B cell (primary cell): ENCODE measurements at regions not wholly inside any gene's neighbourhood (a gene's known extent, or its start where the extent isn't known, plus 50 kb on each side); places are given as distances from the start of the nearest gene placed in this dataset.

Experiments
- ATAC-seq: fragments of 200-7000 bp; cut with Tn5 transposase; one replicate; pipeline ENCODE4 v1.10.0; 2021; ENCODE audit warnings: low read depth, mild to moderate bottlenecking, moderate number of reproducible peaks, moderate library complexity
- CTCF ChIA-PET: fragments of 350-600 bp; sonication (Branson Sonifier 250); formaldehyde crosslinking; loops from one replicate; lab custom pipeline; 2021; ENCODE audit warnings: antibody characterized with exemption, inconsistent platforms; lab: Charles Lee
- POLR2A ChIA-PET: fragments of 350-600 bp; sonication (Branson Sonifier 250); formaldehyde crosslinking; loops from one replicate; lab custom pipeline; 2021; ENCODE audit warnings: antibody characterized with exemption; lab: Charles Lee
- DNase-seq: peaks from one replicate; pipeline ENCODE4 v3.0.0; 2013
- H2AFZ ChIP-seq: 2 replicates; pipeline ENCODE4 v1.6.1; 2012; ENCODE audit warnings: mild to moderate bottlenecking, low read depth, low read length; ENCODE audit not compliant: insufficient read depth, poor library complexity, severe bottlenecking
- H3K27ac ChIP-seq, 2 donors: 1 replicate in 1 of 2; 2 replicates in 1 of 2; pipeline ENCODE4 v1.5.1; 2012 to 2013; ENCODE audit warnings: low read length in 2 of 2, mild to moderate bottlenecking in 2 of 2, moderate library complexity in 1 of 2
- H3K27me3 ChIP-seq, 4 experiments: fragments of 200-600 bp in 1 of 4; sonication (generic) in 1 of 4; replicated peaks in 1 of 4; 1 replicate in 2 of 4; 2 replicates in 2 of 4; pipeline versions ENCODE4 v1.6.1 to v1.7.0; 2013 to 2016; ENCODE audit warnings: low read length in 3 of 4, mild to moderate bottlenecking in 2 of 4, mixed read lengths in 1 of 4, moderate library complexity in 1 of 4; ENCODE audit not compliant: insufficient read depth in 4 of 4, control insufficient read depth in 3 of 4; ENCODE audit errors: control extremely low read depth in 1 of 4
- H3K36me3 ChIP-seq, 2 experiments: replicated peaks in 1 of 2; 1 replicate in 1 of 2; 2 replicates in 1 of 2; pipeline versions ENCODE4 v1.6.1 to v1.7.1; 2013; ENCODE audit warnings: low read length in 1 of 2; ENCODE audit not compliant: insufficient read depth in 2 of 2, control insufficient read depth in 1 of 2; ENCODE audit errors: control extremely low read depth in 1 of 2, extremely low read depth in 1 of 2
- H3K4me1 ChIP-seq, 2 donors: fragments of 200-600 bp in 1 of 2; sonication (generic) in 1 of 2; 1 replicate in 1 of 2; 2 replicates in 1 of 2; pipeline versions ENCODE4 v1.5.1 to v1.6.1; 2013 to 2017; ENCODE audit warnings: low read length in 2 of 2; ENCODE audit not compliant: control insufficient read depth in 2 of 2, insufficient read depth in 2 of 2
- H3K4me2 ChIP-seq: replicated peaks from 2 replicates; pipeline ENCODE3; 2012; ENCODE audit warnings: mild to moderate bottlenecking, low read depth, low read length; ENCODE audit not compliant: poor library complexity, severe bottlenecking
- H3K4me3 ChIP-seq, 5 experiments: fragments of 200-600 bp in 1 of 5; sonication (generic) in 1 of 5; 1 replicate in 3 of 5; 2 replicates in 2 of 5; pipeline versions ENCODE4 v1.5.1 to v1.7.0; 2011 to 2016; ENCODE audit warnings: low read length in 4 of 5, mild to moderate bottlenecking in 4 of 5, low read depth in 2 of 5, control low read depth in 1 of 5, moderate library complexity in 1 of 5; ENCODE audit not compliant: insufficient read depth in 1 of 5; ENCODE audit errors: control extremely low read depth in 1 of 5, extremely low read depth in 1 of 5
- H3K79me2 ChIP-seq: fragments of 200-600 bp; sonication (generic); one replicate; pipeline ENCODE4 v1.6.0; 2016; ENCODE audit warnings: low read length; ENCODE audit not compliant: control insufficient read depth, insufficient read depth
- H3K9ac ChIP-seq: fragments of 200-600 bp; sonication (generic); 2 replicates; pipeline ENCODE4 v1.6.1; 2017; ENCODE audit warnings: mild to moderate bottlenecking, low read length, moderate library complexity
- H3K9me3 ChIP-seq, 3 donors: one replicate each; pipeline versions ENCODE4 v1.6.1 to v1.7.1; 2013; ENCODE audit warnings: low read length in 2 of 3; ENCODE audit not compliant: control insufficient read depth in 2 of 3, insufficient read depth in 1 of 3; ENCODE audit errors: control extremely low read depth in 1 of 3
- H4K20me1 ChIP-seq: 2 replicates; pipeline ENCODE4 v1.6.0; 2012; ENCODE audit warnings: mild to moderate bottlenecking, low read length; ENCODE audit not compliant: insufficient read depth, control insufficient read depth, poor library complexity, severe bottlenecking
- H3K27ac Mint-ChIP-seq: one replicate; pipeline ENCODE4 v1.8.0; 2021; ENCODE audit warnings: mixed read lengths
- H3K27me3 Mint-ChIP-seq: one replicate; pipeline ENCODE4 v1.8.0; 2021; ENCODE audit warnings: mixed read lengths
- H3K4me1 Mint-ChIP-seq: one replicate; pipeline ENCODE4 v1.8.0; 2021; ENCODE audit warnings: mixed read lengths
- H3K4me3 Mint-ChIP-seq: one replicate; pipeline ENCODE4 v1.8.0; 2021; ENCODE audit warnings: mixed read lengths
- H3K9me3 Mint-ChIP-seq: one replicate; pipeline ENCODE4 v1.8.0; 2022; ENCODE audit warnings: mixed read lengths; ENCODE audit not compliant: insufficient read depth
- EZH2 ChIP-seq: IDR thresholded peaks from 2 replicates; pipeline ENCODE4 v1.6.1; 2012; ENCODE audit warnings: borderline replicate concordance, low read depth, mild to moderate bottlenecking, moderate library complexity, low read length; ENCODE audit not compliant: insufficient read depth, poor library complexity, severe bottlenecking
- WGBS: methylation state at CpG from one replicate; pipeline ENCODE4 v1.1.5; 2013; ENCODE audit warnings: missing lambda C conversion rate; ENCODE audit not compliant: insufficient coverage; 5-methylcytosine and 5-hydroxymethylcytosine counted together
- intact Hi-C: fragments of 100-400 bp; cut with micrococcal nuclease; formaldehyde crosslinking; loops from one replicate; pipeline ENCODE4 v1.10.0; 2022
- TF ChIP-seq, protein P1 (sequence below): fragments of 200-600 bp; IDR thresholded peaks from one replicate; pipeline ENCODE4 v1.8.0; 2022; ENCODE audit warnings: antibody characterized with exemption, mild to moderate bottlenecking

DNA sequence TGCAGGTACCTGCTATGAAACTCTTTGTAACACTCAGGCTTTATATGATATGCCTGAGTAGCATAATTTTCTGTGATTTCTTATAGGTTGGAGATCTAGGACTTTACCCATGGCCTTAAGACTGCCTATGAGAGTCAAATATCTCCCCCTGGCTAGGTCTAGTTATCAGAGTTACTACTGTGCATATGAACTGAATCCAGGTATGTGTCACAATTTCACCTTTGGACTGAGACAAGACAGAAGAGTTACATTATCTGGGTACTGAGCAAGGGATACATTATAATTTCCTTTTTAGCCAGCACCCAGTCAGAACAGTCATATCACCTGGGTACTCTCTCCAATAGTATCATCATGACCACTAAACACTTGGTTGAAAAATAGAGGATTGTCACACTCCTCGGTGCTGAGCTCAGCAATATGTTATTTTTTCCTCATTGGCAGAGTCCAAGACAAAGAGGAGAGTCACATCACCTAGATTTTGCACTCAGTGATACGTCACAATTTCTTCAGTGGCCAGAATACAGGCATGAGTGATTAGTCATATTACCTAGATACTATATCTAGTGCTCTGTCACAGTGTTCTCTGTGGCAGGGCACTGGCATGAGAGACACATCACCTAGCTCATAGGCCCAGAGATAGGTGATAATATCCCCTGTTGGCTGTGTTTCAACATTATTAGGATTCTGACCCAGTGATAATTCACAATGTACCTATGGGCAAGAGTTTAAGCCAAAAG lies 1027.6 kb upstream of the AMELY start:
- no peaks in the 10 kb centered on the region for H3K9me3 Mint-ChIP-seq
- POLR2A ChIA-PET, result no interaction called here
- no peak for ATAC-seq

DNA sequence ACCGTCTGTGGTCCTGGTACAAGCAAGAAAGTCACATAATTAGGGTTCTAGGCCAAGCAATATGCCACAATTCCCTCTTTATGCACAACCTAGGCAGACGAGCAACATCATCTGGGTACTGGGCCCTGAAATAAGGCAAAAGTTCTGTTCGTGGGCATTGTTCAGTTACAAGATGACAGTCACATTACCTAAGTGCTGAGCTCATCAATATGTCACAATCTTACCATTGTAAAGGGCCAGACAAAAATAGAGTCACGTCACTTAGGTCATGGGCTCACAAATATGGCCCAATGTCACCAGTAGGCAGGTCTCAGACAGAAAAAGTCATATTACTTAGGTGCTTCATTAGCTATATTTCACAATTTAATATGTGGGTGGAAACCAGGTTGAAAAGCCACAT lies 1025.3 kb upstream of the AMELY start:
- ATAC-seq (no peak), DNase-seq (no peak)
- Histone ChIP-seq H3K4me2 (no peak overlapping the region), H3K36me3 (no peaks in the 10 kb centered on the region), H3K9me3 (no peaks in the 10 kb centered on the region), H3K9ac (no peak overlapping the region), H2AFZ (no peak overlapping the region), H3K4me1 (no peaks in the 10 kb centered on the region), H3K27ac (no peak overlapping the region), H3K79me2 (no peaks in the 10 kb centered on the region), H3K27me3 (no peaks in the 10 kb centered on the region), H3K4me3 (no peak overlapping the region), H4K20me1 (no peaks in the 10 kb centered on the region)
- no peaks in the 10 kb centered on the region for H3K9me3 Mint-ChIP-seq
- POLR2A ChIA-PET, result no interaction called here
- TF ChIP-seq, protein P1, sequence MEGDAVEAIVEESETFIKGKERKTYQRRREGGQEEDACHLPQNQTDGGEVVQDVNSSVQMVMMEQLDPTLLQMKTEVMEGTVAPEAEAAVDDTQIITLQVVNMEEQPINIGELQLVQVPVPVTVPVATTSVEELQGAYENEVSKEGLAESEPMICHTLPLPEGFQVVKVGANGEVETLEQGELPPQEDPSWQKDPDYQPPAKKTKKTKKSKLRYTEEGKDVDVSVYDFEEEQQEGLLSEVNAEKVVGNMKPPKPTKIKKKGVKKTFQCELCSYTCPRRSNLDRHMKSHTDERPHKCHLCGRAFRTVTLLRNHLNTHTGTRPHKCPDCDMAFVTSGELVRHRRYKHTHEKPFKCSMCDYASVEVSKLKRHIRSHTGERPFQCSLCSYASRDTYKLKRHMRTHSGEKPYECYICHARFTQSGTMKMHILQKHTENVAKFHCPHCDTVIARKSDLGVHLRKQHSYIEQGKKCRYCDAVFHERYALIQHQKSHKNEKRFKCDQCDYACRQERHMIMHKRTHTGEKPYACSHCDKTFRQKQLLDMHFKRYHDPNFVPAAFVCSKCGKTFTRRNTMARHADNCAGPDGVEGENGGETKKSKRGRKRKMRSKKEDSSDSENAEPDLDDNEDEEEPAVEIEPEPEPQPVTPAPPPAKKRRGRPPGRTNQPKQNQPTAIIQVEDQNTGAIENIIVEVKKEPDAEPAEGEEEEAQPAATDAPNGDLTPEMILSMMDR, result no peak
- TF ChIP-seq EZH2, result no peak
- intact Hi-C loops, result no loop called here
- no peaks in the 10 kb centered on the region for H3K27me3 Mint-ChIP-seq
- H3K4me3 Mint-ChIP-seq, result no peak overlapping the region
- no peaks in the 10 kb centered on the region for H3K4me1 Mint-ChIP-seq
- 73% methylated on average over 3 of the region's 4 CpGs for WGBS
- no peak overlapping the region for H3K27ac Mint-ChIP-seq
- CTCF ChIA-PET, result no interaction called here

More for the DNA sequence above, 1027.6 kb upstream of the AMELY start:
- H3K4me2 ChIP-seq, result no peak overlapping the region
- H3K27ac ChIP-seq, result no peak overlapping the region
- CTCF ChIA-PET, result no interaction called here
- DNase-seq, result no peak
- no peaks in the 10 kb centered on the region for H4K20me1 ChIP-seq
- no peaks in the 10 kb centered on the region for H3K9me3 ChIP-seq
- no peak overlapping the region for H3K4me3 ChIP-seq
- H2AFZ ChIP-seq, result no peak overlapping the region
- H3K79me2 ChIP-seq, result no peaks in the 10 kb centered on the region
- no peaks in the 10 kb centered on the region for H3K4me1 Mint-ChIP-seq
- TF ChIP-seq EZH2, result no peak
- TF ChIP-seq, protein P1, result no peak
- no peaks in the 10 kb centered on the region for H3K27me3 Mint-ChIP-seq
- no peaks in the 10 kb centered on the region for H3K36me3 ChIP-seq
- intact Hi-C loops, result no loop called here
- no peak overlapping the region for H3K9ac ChIP-seq
- no peak overlapping the region for H3K27ac Mint-ChIP-seq
- no CpG with 5 or more reads among the region's 2 CpGs for WGBS
- H3K27me3 ChIP-seq, result no peaks in the 10 kb centered on the region
- no peaks in the 10 kb centered on the region for H3K4me1 ChIP-seq
- no peak overlapping the region for H3K4me3 Mint-ChIP-seq
